ENCODE measurements at regions not wholly inside any gene's neighbourhood (a gene's known extent, or its start where the extent isn't known, plus 50 kb on each side); places are given as distances from the start of the nearest gene placed in this dataset.

GRCh38 chr1:30417001-30417700 lies 306.2 kb downstream of the MATN1 start:
- no peak for TF ChIP-seq POLR2A (IDR thresholded peaks at IDR 0.05)
- TF ChIP-seq CTCF (IDR thresholded peaks at IDR 0.05) = no peak
